22Rv1 (cell line): ENCODE measurements at regions not wholly inside any gene's neighbourhood (a gene's known extent, or its start where the extent isn't known, plus 50 kb on each side); places are given as distances from the start of the nearest gene placed in this dataset.

Experiments used
- H3K27ac ChIP-seq: fragments of 450-650 bp; 2 replicates; pipeline ENCODE4 v1.5.1; 2017
- CTCF ChIP-seq: fragments of 450-650 bp; IDR thresholded peaks from 2 replicates; pipeline ENCODE4 v1.5.1; 2017; ENCODE audit warnings: mild to moderate bottlenecking
- ZFX ChIP-seq: fragments of 450-650 bp; IDR thresholded peaks from 2 replicates; pipeline ENCODE4 v1.6.1; 2017; ENCODE audit warnings: antibody characterized with exemption, borderline replicate concordance

- TF ChIP-seq ZFX = no peak
- no peak for TF ChIP-seq CTCF
- H3K27ac ChIP-seq = no peak overlapping the region
Measured at GRCh38 chr11:26245046-26245445, 86.9 kb upstream of the ANO3 start.

- TF ChIP-seq CTCF = no peak
- TF ChIP-seq ZFX = no peak
- H3K27ac ChIP-seq = no peak overlapping the region
Measured at GRCh38 chr11:26247340-26247739, 84.6 kb upstream of the ANO3 start.

GRCh38 chr11:26248661-26249060 lies 83.3 kb upstream of the ANO3 start:
- no peak overlapping the region for H3K27ac ChIP-seq
- no peak for TF ChIP-seq CTCF
- no peak for TF ChIP-seq ZFX

GRCh38 chr11:26254378-26254777 lies 77.6 kb upstream of the ANO3 start:
- H3K27ac ChIP-seq = no peak overlapping the region
- no peak for TF ChIP-seq ZFX
- no peak for TF ChIP-seq CTCF

GRCh38 chr11:26263769-26264168 lies 68.2 kb upstream of the ANO3 start:
- TF ChIP-seq CTCF = no peak
- TF ChIP-seq ZFX = no peak
- H3K27ac ChIP-seq = no peak overlapping the region

- no peak for TF ChIP-seq ZFX
- no peak for TF ChIP-seq CTCF
Measured at GRCh38 chr11:26264266-26264665, 67.7 kb upstream of the ANO3 start.

GRCh38 chr11:26268980-26269660 lies 62.8 kb upstream of the ANO3 start:
- no peak overlapping the region for H3K27ac ChIP-seq
- TF ChIP-seq ZFX = no peak
- TF ChIP-seq CTCF = no peak

More at GRCh38 chr11:26264266-26264665, 67.7 kb upstream of the ANO3 start:
- no peak overlapping the region for H3K27ac ChIP-seq
